Fibroblast of skin of back (primary cell): ENCODE measurements at regions not wholly inside any gene's neighbourhood (a gene's known extent, or its start where the extent isn't known, plus 50 kb on each side); places are given as distances from the start of the nearest gene placed in this dataset.
A peak's percentile ranks its signal among the peaks of the same experiment; 100 is the strongest.
"Not testable (repeated sequence)": the region's sequence is repeated elsewhere in the genome, so short reads cannot be mapped to it uniquely, and the experiment has no call there.

Experiments
- DNase-seq: peaks from one replicate; pipeline ENCODE4 v3.0.0-alpha.2; 2013

- peak; percentile 36 for DNase-seq
These were observed 1693.9 kb downstream of the SI start for GRCh38 chr3:163384383-163384782.

GRCh38 chr3:163382183-163382582, 1696.1 kb downstream of the SI start:
- DNase-seq: no peak

- DNase-seq: peak; percentile 74
These were observed 1710.1 kb downstream of the SI start for GRCh38 chr3:163368168-163368567.

- no peak for DNase-seq
These were observed 1713.6 kb downstream of the SI start for GRCh38 chr3:163364717-163365116.

- no peak for DNase-seq
These were observed 1716.1 kb downstream of the SI start for GRCh38 chr3:163362151-163362550.

- DNase-seq: not testable (repeated sequence)
These were observed 1716.9 kb downstream of the SI start for GRCh38 chr3:163361357-163361878.

GRCh38 chr3:163347944-163348343, 1730.4 kb downstream of the SI start:
- DNase-seq: no peak

GRCh38 chr3:163335429-163335828, 1742.9 kb downstream of the SI start:
- no peak for DNase-seq

- DNase-seq: no peak
These were observed 1749.6 kb downstream of the SI start for GRCh38 chr3:163328680-163329079.

GRCh38 chr3:163327086-163327485, 1751.2 kb downstream of the SI start:
- DNase-seq: no peak

GRCh38 chr3:163315786-163316185, 1762.5 kb downstream of the SI start:
- peak; percentile 3 for DNase-seq

GRCh38 chr3:163306405-163306804, 1771.9 kb downstream of the SI start:
- DNase-seq: no peak

GRCh38 chr3:163273694-163274093, 1777.1 kb downstream of the OTOL1 start:
- no peak for DNase-seq

GRCh38 chr3:163266731-163267130, 1770.1 kb downstream of the OTOL1 start:
- no peak for DNase-seq

GRCh38 chr3:163261618-163262017, 1765.0 kb downstream of the OTOL1 start:
- DNase-seq: no peak

- DNase-seq: no peak
These were observed 1764.4 kb downstream of the OTOL1 start for GRCh38 chr3:163261056-163261455.

GRCh38 chr3:163218336-163218735, 1721.7 kb downstream of the OTOL1 start:
- DNase-seq: no peak

GRCh38 chr3:163213838-163214237, 1717.2 kb downstream of the OTOL1 start:
- no peak for DNase-seq

GRCh38 chr3:163196815-163197374, 1700.3 kb downstream of the OTOL1 start:
- DNase-seq: no peak

GRCh38 chr3:163196245-163196644, 1699.6 kb downstream of the OTOL1 start:
- DNase-seq: no peak

- no peak for DNase-seq
These were observed 1689.2 kb downstream of the OTOL1 start for GRCh38 chr3:163185721-163186350.

- no peak for DNase-seq
These were observed 1679.4 kb downstream of the OTOL1 start for GRCh38 chr3:163175970-163176369.

- not testable (repeated sequence) for DNase-seq
These were observed 1675.9 kb downstream of the OTOL1 start for GRCh38 chr3:163172513-163172912.

- DNase-seq: no peak
These were observed 1669.6 kb downstream of the OTOL1 start for GRCh38 chr3:163166197-163166596.

GRCh38 chr3:163159306-163159705, 1662.7 kb downstream of the OTOL1 start:
- DNase-seq: peak; percentile 3
